Liver (tissue), 8 donors: ENCODE measurements at regions not wholly inside any gene's neighbourhood (a gene's known extent, or its start where the extent isn't known, plus 50 kb on each side); places are given as distances from the start of the nearest gene placed in this dataset.

Experiments
- DNase-seq: peaks from one replicate; pipeline ENCODE4 v3.0.0-alpha.2; 2017; ENCODE audit warnings: low spot score
- H3K27ac ChIP-seq, 2 donors: one replicate each; pipeline ENCODE4 v1.7.0; 2013; ENCODE audit warnings: inconsistent platforms in 2 of 2, low read length in 2 of 2, control low read depth in 1 of 2, low read depth in 1 of 2, mild to moderate bottlenecking in 1 of 2
- H3K27me3 ChIP-seq, 4 donors: one replicate each; pipeline versions ENCODE4 v1.6.1 to v1.7.0; 2013; ENCODE audit warnings: low read length in 3 of 4, inconsistent platforms in 1 of 4, mild to moderate bottlenecking in 1 of 4, moderate library complexity in 1 of 4; ENCODE audit not compliant: control insufficient read depth in 4 of 4, insufficient read depth in 4 of 4
- H3K36me3 ChIP-seq, 4 donors: one replicate each; pipeline versions ENCODE4 v1.6.1 to v1.7.0; 2013; ENCODE audit warnings: low read length in 3 of 4, mild to moderate bottlenecking in 3 of 4, low read depth in 1 of 4, moderate library complexity in 1 of 4; ENCODE audit not compliant: control insufficient read depth in 4 of 4, insufficient read depth in 3 of 4
- H3K4me1 ChIP-seq, 4 donors: one replicate each; pipeline versions ENCODE4 v1.6.1 to v1.7.0; 2013; ENCODE audit warnings: low read length in 3 of 4, mild to moderate bottlenecking in 3 of 4, moderate library complexity in 1 of 4; ENCODE audit not compliant: control insufficient read depth in 4 of 4, insufficient read depth in 4 of 4
- H3K4me3 ChIP-seq, 3 donors: one replicate each; pipeline versions ENCODE4 v1.6.1 to v1.7.0; 2013; ENCODE audit warnings: low read length in 3 of 3, control low read depth in 1 of 3, low read depth in 1 of 3, mild to moderate bottlenecking in 1 of 3
- H3K9ac ChIP-seq, 2 donors: one replicate each; pipeline ENCODE4 v1.7.0; 2013; ENCODE audit warnings: low read length in 2 of 2, mild to moderate bottlenecking in 2 of 2, moderate library complexity in 2 of 2, control low read depth in 1 of 2, low read depth in 1 of 2
- H3K9me3 ChIP-seq, 4 donors: one replicate each; pipeline versions ENCODE4 v1.6.1 to v1.7.0; 2013; ENCODE audit warnings: low read length in 3 of 4; ENCODE audit not compliant: control insufficient read depth in 4 of 4
- ATF3 ChIP-seq: IDR thresholded peaks from 2 replicates; pipeline ENCODE4 v1.6.1; 2016; ENCODE audit warnings: antibody characterized with exemption
- CTCF ChIP-seq: fragments of 150-350 bp; IDR thresholded peaks from 2 replicates; pipeline ENCODE4 v1.5.1; 2017; ENCODE audit warnings: improper control_type of control experiment, low read depth, low read length; ENCODE audit not compliant: missing input control
- EGR1 ChIP-seq, 2 donors: IDR thresholded peaks; 2 replicates each; pipeline ENCODE4 v1.6.1; 2016 to 2018; ENCODE audit warnings: antibody characterized with exemption in 2 of 2, low read depth in 2 of 2
- FOXA1 ChIP-seq: IDR thresholded peaks from 2 replicates; pipeline ENCODE4 v1.6.1; 2016; ENCODE audit warnings: antibody characterized with exemption
- FOXA2 ChIP-seq: IDR thresholded peaks from 2 replicates; pipeline ENCODE4 v1.6.1; 2016; ENCODE audit warnings: antibody characterized with exemption
- GABPA ChIP-seq, 2 donors: IDR thresholded peaks in 1 of 2; conservative IDR thresholded peaks in 1 of 2; 2 replicates each; pipeline ENCODE4 v1.6.1; 2016; ENCODE audit warnings: antibody characterized with exemption in 2 of 2, mild to moderate bottlenecking in 1 of 2, moderate library complexity in 1 of 2
- HNF4A ChIP-seq, 2 donors: conservative IDR thresholded peaks; 2 replicates each; pipeline ENCODE4 v1.6.1; 2016; ENCODE audit warnings: antibody characterized with exemption in 2 of 2, mild to moderate bottlenecking in 2 of 2
- HNF4G ChIP-seq: IDR thresholded peaks from 2 replicates; pipeline ENCODE4 v1.6.1; 2016; ENCODE audit warnings: antibody characterized with exemption
- JUND ChIP-seq, 2 donors: IDR thresholded peaks; 2 replicates each; pipeline ENCODE4 v1.6.1; 2016; ENCODE audit warnings: antibody characterized with exemption in 2 of 2
- MAX ChIP-seq: IDR thresholded peaks from 2 replicates; pipeline ENCODE4 v1.6.1; 2016; ENCODE audit warnings: antibody characterized with exemption
- NR2F2 ChIP-seq: IDR thresholded peaks from 2 replicates; pipeline ENCODE4 v1.6.1; 2016; ENCODE audit warnings: antibody characterized with exemption
- RAD21 ChIP-seq, 2 donors: IDR thresholded peaks; 2 replicates each; pipeline ENCODE4 v1.6.1; 2016; ENCODE audit warnings: antibody characterized with exemption in 2 of 2, mild to moderate bottlenecking in 2 of 2
- REST ChIP-seq: IDR thresholded peaks from 2 replicates; pipeline ENCODE4 v1.6.1; 2016; ENCODE audit warnings: antibody characterized with exemption, mild to moderate bottlenecking
- RXRA ChIP-seq, 2 donors: IDR thresholded peaks; 2 replicates each; pipeline ENCODE4 v1.6.1; 2017 to 2018; ENCODE audit warnings: antibody characterized with exemption in 2 of 2, mild to moderate bottlenecking in 1 of 2
- SP1 ChIP-seq: IDR thresholded peaks from 2 replicates; pipeline ENCODE4 v1.6.1; 2018; ENCODE audit warnings: antibody characterized with exemption, mild to moderate bottlenecking
- TAF1 ChIP-seq: conservative IDR thresholded peaks from 2 replicates; pipeline ENCODE4 v1.6.1; 2016; ENCODE audit warnings: antibody characterized with exemption, mild to moderate bottlenecking
- YY1 ChIP-seq: IDR thresholded peaks from 2 replicates; pipeline ENCODE4 v1.6.1; 2016; ENCODE audit warnings: antibody characterized with exemption, mild to moderate bottlenecking
- ZBTB33 ChIP-seq: IDR thresholded peaks from 2 replicates; pipeline ENCODE4 v1.6.1; 2016; ENCODE audit warnings: antibody characterized with exemption
- WGBS: extraction: QIAGEN DNeasy Blood & Tissue Kit; methylation state at CpG from one replicate; pipeline ENCODE4 v1.1.7; 2013; 5-methylcytosine and 5-hydroxymethylcytosine counted together
- donor health status: healthy.
- donor health status: healthy.
- donor health status: healthy.
- donor health status: healthy.
- donor health status: healthy.

- H3K9ac ChIP-seq, result no peak overlapping the region
- H3K27me3 ChIP-seq, result no peaks in the 10 kb centered on the region
- no peak overlapping the region for H3K27ac ChIP-seq
- H3K4me1 ChIP-seq, result no peaks in the 10 kb centered on the region
- TF ChIP-seq GABPA (IDR thresholded peaks at IDR 0.05 in 1 of 2, conservative IDR thresholded peaks at IDR 0.05 in 1 of 2), result no peak
- no peak for TF ChIP-seq HNF4G
- no peak for TF ChIP-seq ZBTB33
- TF ChIP-seq FOXA1, result no peak
- no peak for TF ChIP-seq HNF4A (conservative IDR thresholded peaks at IDR 0.05)
- no peak for TF ChIP-seq YY1
- TF ChIP-seq FOXA2, result no peak
- TF ChIP-seq ATF3, result no peak
- no peak for TF ChIP-seq RXRA (IDR thresholded peaks at IDR 0.05)
- no peaks in the 10 kb centered on the region for H3K36me3 ChIP-seq
- H3K9me3 ChIP-seq, result no peaks in the 10 kb centered on the region
- H3K4me3 ChIP-seq, result no peak overlapping the region
- no peak for DNase-seq
Measured at GRCh38 chr1:199122532-199123311, 483.9 kb downstream of the PTPRC start.

- DNase-seq, result no peak
- TF ChIP-seq YY1 (no peak), SP1 (no peak), CTCF (no peak), FOXA2 (no peak), HNF4A (conservative IDR thresholded peaks at IDR 0.05) (no peak), JUND (IDR thresholded peaks at IDR 0.05) (no peak), GABPA (IDR thresholded peaks at IDR 0.05 in 1 of 2, conservative IDR thresholded peaks at IDR 0.05 in 1 of 2) (no peak), RAD21 (IDR thresholded peaks at IDR 0.05) (no peak), RXRA (IDR thresholded peaks at IDR 0.05) (no peak)
- WGBS, result 91% methylated on average over 4 of the region's 4 CpGs
Measured at GRCh38 chr1:199123615-199124014, 484.8 kb downstream of the PTPRC start.

GRCh38 chr1:199124351-199124750, 485.5 kb downstream of the PTPRC start:
- WGBS, result 76% methylated on average over 1 of the region's 1 CpG
- Histone ChIP-seq H3K4me3 (no peak overlapping the region), H3K36me3 (no peaks in the 10 kb centered on the region), H3K9me3 (no peaks in the 10 kb centered on the region), H3K27ac (no peak overlapping the region), H3K9ac (no peak overlapping the region), H3K4me1 (peaks cover 0 to 2% (median 0%) of the 10 kb centered on the region in 4 donors), H3K27me3 (no peaks in the 10 kb centered on the region)
- DNase-seq, result no peak
- TF ChIP-seq FOXA2 (no peak), JUND (IDR thresholded peaks at IDR 0.05) (no peak), REST (no peak), TAF1 (no peak), RXRA (IDR thresholded peaks at IDR 0.05) (no peak), EGR1 (IDR thresholded peaks at IDR 0.05; ENCODE audit: low read depth in 2 of 2) (no peak), MAX (no peak), NR2F2 (no peak), HNF4G (no peak)

More at GRCh38 chr1:199123615-199124014, 484.8 kb downstream of the PTPRC start:
- no peaks in the 10 kb centered on the region for H3K36me3 ChIP-seq
- H3K4me1 ChIP-seq, result no peaks in the 10 kb centered on the region
- no peaks in the 10 kb centered on the region for H3K9me3 ChIP-seq
- no peaks in the 10 kb centered on the region for H3K27me3 ChIP-seq
- no peak overlapping the region for H3K4me3 ChIP-seq
- no peak overlapping the region for H3K27ac ChIP-seq
- H3K9ac ChIP-seq, result no peak overlapping the region
